H9 (cell line): ENCODE measurements at regions not wholly inside any gene's neighbourhood (a gene's known extent, or its start where the extent isn't known, plus 50 kb on each side); places are given as distances from the start of the nearest gene placed in this dataset.

Experiments used
- DNase-seq: peaks from one replicate; pipeline ENCODE4 v3.0.0-alpha.2; 2017
- H2AFZ ChIP-seq: one replicate; pipeline ENCODE4 v1.6.1; 2013; ENCODE audit warnings: mild to moderate bottlenecking, low read length, control low read depth, moderate library complexity
- H2AK5ac ChIP-seq: 2 replicates; pipeline ENCODE4 v1.6.1; 2013; ENCODE audit warnings: low read length, control low read depth, mixed read lengths; ENCODE audit not compliant: insufficient read length
- H2BK120ac ChIP-seq: one replicate; pipeline ENCODE4 v1.6.1; 2013; ENCODE audit warnings: low read depth, mild to moderate bottlenecking, low read length, control low read depth, inconsistent platforms; ENCODE audit not compliant: poor library complexity, severe bottlenecking
- H2BK12ac ChIP-seq: 2 replicates; pipeline ENCODE4 v1.6.1; 2013; ENCODE audit warnings: low read length, control low read depth, mixed read lengths, low read depth; ENCODE audit not compliant: insufficient read length
- H2BK15ac ChIP-seq: 2 replicates; pipeline ENCODE4 v1.6.1; 2013; ENCODE audit warnings: low read depth, low read length, control low read depth
- H2BK20ac ChIP-seq: one replicate; pipeline ENCODE4 v1.6.1; 2013; ENCODE audit warnings: low read depth, mild to moderate bottlenecking, low read length, control low read depth, inconsistent platforms; ENCODE audit not compliant: poor library complexity, severe bottlenecking
- H2BK5ac ChIP-seq: 2 replicates; pipeline ENCODE4 v1.6.1; 2013; ENCODE audit warnings: low read length, control low read depth, mixed read lengths; ENCODE audit not compliant: insufficient read length
- H3K14ac ChIP-seq: 2 replicates; pipeline ENCODE4 v1.6.1; 2013; ENCODE audit warnings: low read length, control low read depth; ENCODE audit not compliant: insufficient read depth
- H3K18ac ChIP-seq: 2 replicates; pipeline ENCODE4 v1.6.1; 2013; ENCODE audit warnings: low read depth, mild to moderate bottlenecking, mixed read lengths, low read length, control low read depth; ENCODE audit not compliant: insufficient read length
- H3K23ac ChIP-seq: 2 replicates; pipeline ENCODE4 v1.6.1; 2013; ENCODE audit warnings: low read length, control low read depth, mixed read lengths, low read depth; ENCODE audit not compliant: insufficient read length
- H3K23me2 ChIP-seq: 2 replicates; pipeline ENCODE4 v1.6.1; 2013; ENCODE audit warnings: low read depth, mild to moderate bottlenecking, mixed read lengths, low read length, control low read depth; ENCODE audit not compliant: insufficient read length, poor library complexity, severe bottlenecking
- H3K27ac ChIP-seq: 2 replicates; pipeline ENCODE4 v1.5.1; 2013; ENCODE audit warnings: low read length, control low read depth, mixed read lengths, low read depth; ENCODE audit not compliant: insufficient read length
- H3K27me3 ChIP-seq: 2 replicates; pipeline ENCODE4 v1.6.1; 2013; ENCODE audit warnings: low read length, control low read depth, inconsistent platforms; ENCODE audit not compliant: insufficient read depth
- H3K4ac ChIP-seq: 2 replicates; pipeline ENCODE4 v1.6.1; 2013; ENCODE audit warnings: low read depth, mild to moderate bottlenecking, control low read depth, inconsistent platforms, low read length, moderate library complexity
- H3K4me1 ChIP-seq: 2 replicates; pipeline ENCODE4 v1.6.1; 2013; ENCODE audit warnings: low read length, control low read depth, inconsistent platforms; ENCODE audit not compliant: insufficient read depth
- H3K4me2 ChIP-seq: 2 replicates; pipeline ENCODE4 v1.6.1; 2013; ENCODE audit warnings: low read length, control low read depth, mixed read lengths; ENCODE audit not compliant: insufficient read length, insufficient read depth
- H3K56ac ChIP-seq: 2 replicates; pipeline ENCODE4 v1.6.1; 2013; ENCODE audit warnings: low read depth, mild to moderate bottlenecking, mixed read lengths, low read length, control low read depth; ENCODE audit not compliant: insufficient read length
- H3K79me1 ChIP-seq: 2 replicates; pipeline ENCODE4 v1.6.1; 2013; ENCODE audit warnings: low read depth, mild to moderate bottlenecking, moderate library complexity, low read length, control low read depth, inconsistent platforms; ENCODE audit not compliant: insufficient read depth, poor library complexity, severe bottlenecking
- H3K79me2 ChIP-seq: 2 replicates; pipeline ENCODE4 v1.6.1; 2013; ENCODE audit warnings: low read length, control low read depth, inconsistent platforms; ENCODE audit not compliant: insufficient read depth
- H3K9ac ChIP-seq: 2 replicates; pipeline ENCODE4 v1.6.1; 2013; ENCODE audit warnings: low read length, control low read depth, mixed read lengths; ENCODE audit not compliant: insufficient read length; ENCODE audit errors: extremely low read depth
- H3K9me3 ChIP-seq: one replicate; pipeline ENCODE4 v1.6.1; 2013; ENCODE audit warnings: low read depth, low read length, inconsistent platforms; ENCODE audit not compliant: control insufficient read depth
- H3T11ph ChIP-seq: one replicate; pipeline ENCODE4 v1.6.1; 2013; ENCODE audit warnings: mild to moderate bottlenecking, low read length, control low read depth, inconsistent platforms
- H4K20me1 ChIP-seq: one replicate; pipeline ENCODE4 v1.6.1; 2013; ENCODE audit not compliant: control insufficient read depth, insufficient read length, insufficient read depth
- H4K5ac ChIP-seq: 2 replicates; pipeline ENCODE4 v1.6.1; 2013; ENCODE audit warnings: low read depth, mild to moderate bottlenecking, mixed read lengths, low read length, control low read depth; ENCODE audit not compliant: insufficient read length
- H4K8ac ChIP-seq: replicated peaks from 2 replicates; pipeline ENCODE4 v1.6.1; 2013; ENCODE audit warnings: low read length, control low read depth, mixed read lengths, low read depth; ENCODE audit not compliant: insufficient read length
- H4K91ac ChIP-seq: 2 replicates; pipeline ENCODE4 v1.6.1; 2013; ENCODE audit warnings: low read depth, mild to moderate bottlenecking, moderate library complexity, mixed read lengths, low read length, control low read depth; ENCODE audit not compliant: insufficient read length
- H3K27ac Mint-ChIP-seq, 3 experiments: 2 replicates in 2 of 3; 3 replicates in 1 of 3; pipeline ENCODE4 v1.8.0; 2020 to 2021; ENCODE audit warnings: mixed read lengths in 3 of 3, mild to moderate bottlenecking in 1 of 3, moderate library complexity in 1 of 3
- H3K27me3 Mint-ChIP-seq: 2 replicates; pipeline ENCODE4 v1.8.0; 2021; ENCODE audit warnings: low read depth, mild to moderate bottlenecking, moderate library complexity, mixed read lengths
- H3K36me3 Mint-ChIP-seq, 3 experiments: 2 replicates in 2 of 3; 3 replicates in 1 of 3; pipeline ENCODE4 v1.8.0; 2020 to 2021; ENCODE audit warnings: low read depth in 3 of 3, mixed read lengths in 3 of 3; ENCODE audit not compliant: insufficient read depth in 1 of 3
- H3K4me1 Mint-ChIP-seq, 2 experiments: 2 replicates each; pipeline ENCODE4 v1.8.0; 2020; ENCODE audit warnings: mixed read lengths in 2 of 2
- H3K4me3 Mint-ChIP-seq, 2 experiments: 2 replicates in 1 of 2; 3 replicates in 1 of 2; pipeline ENCODE4 v1.8.0; 2020 to 2021; ENCODE audit warnings: mild to moderate bottlenecking in 2 of 2, mixed read lengths in 2 of 2, moderate library complexity in 1 of 2
- H3K9me3 Mint-ChIP-seq, 2 experiments: 2 replicates in 1 of 2; 3 replicates in 1 of 2; pipeline ENCODE4 v1.8.0; 2020; ENCODE audit warnings: mild to moderate bottlenecking in 2 of 2, mixed read lengths in 2 of 2, moderate library complexity in 1 of 2
- WGBS: extraction: QIAGEN DNeasy Blood & Tissue Kit; methylation state at CpG from one replicate; pipeline ENCODE4 v1.1.7; 2013; ENCODE audit warnings: missing lambda C conversion rate, low lambda C conversion rate, mixed read lengths; ENCODE audit not compliant: insufficient read length; ENCODE audit errors: extremely low coverage; 5-methylcytosine and 5-hydroxymethylcytosine counted together
- TF ChIP-seq, protein P1 (sequence below): fragments of 200-600 bp; sonication (generic); conservative IDR thresholded peaks from 3 replicates; pipeline ENCODE4 v1.8.0; 2021; ENCODE audit warnings: antibody characterized with exemption, mild to moderate bottlenecking

DNA sequence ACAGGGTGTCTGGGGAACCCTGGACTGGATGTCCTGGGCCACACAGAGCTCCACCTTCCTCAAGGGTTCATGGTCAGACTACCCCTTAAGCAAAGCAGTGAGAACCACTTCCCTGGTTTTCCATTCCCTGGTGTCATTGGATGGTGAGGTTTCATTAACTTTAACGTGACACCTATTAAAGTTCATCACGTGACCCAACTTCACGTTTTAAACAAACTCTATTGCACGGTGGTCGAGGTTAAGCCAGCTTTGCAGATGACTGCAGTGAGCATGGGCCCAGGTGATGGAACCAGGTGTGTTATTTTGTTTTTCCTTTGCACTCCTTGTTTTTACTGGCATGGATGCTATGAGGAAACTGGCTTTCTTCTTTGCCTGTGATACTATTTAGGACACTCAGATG is 385.7 kb upstream of the IRX1 start:
- H3K27ac ChIP-seq, result no peak overlapping the region
- no peak overlapping the region for H2BK15ac ChIP-seq
- Mint-ChIP-seq H3K4me3 (no peak overlapping the region), H3K4me1 (peaks cover 0 to 5% of the 10 kb centered on the region in 2 experiments; a peak in 2 of 4 replicates), H3K36me3 (peaks cover 0 to 7% (median 0%) of the 10 kb centered on the region in 3 experiments; a peak in 1 of 7 replicates), H3K27me3 (no peaks in the 10 kb centered on the region), H3K27ac (peak overlapping the region in 1 of 3 experiments; percentile 17; a peak in 1 of 7 replicates), H3K9me3 (peaks cover 4 to 6% of the 10 kb centered on the region in 2 experiments; a peak in 4 of 5 replicates)
- H3K4me2 ChIP-seq, result no peak overlapping the region
- H4K5ac ChIP-seq, result no peak overlapping the region
- no peak overlapping the region for H4K8ac ChIP-seq
- no peak overlapping the region for H3T11ph ChIP-seq
- H3K79me1 ChIP-seq, result no peaks in the 10 kb centered on the region
- no peak overlapping the region for H4K91ac ChIP-seq
- no peak overlapping the region for H3K18ac ChIP-seq
- H3K23me2 ChIP-seq, result no peaks in the 10 kb centered on the region
- H2AK5ac ChIP-seq, result no peak overlapping the region
- H3K14ac ChIP-seq, result no peak overlapping the region
- H2BK120ac ChIP-seq, result no peak overlapping the region
- H3K56ac ChIP-seq, result no peak overlapping the region
- H2BK5ac ChIP-seq, result no peak overlapping the region
- H3K23ac ChIP-seq, result no peak overlapping the region
- H3K4ac ChIP-seq, result no peak overlapping the region
- H2BK12ac ChIP-seq, result no peak overlapping the region
- TF ChIP-seq, protein P1, sequence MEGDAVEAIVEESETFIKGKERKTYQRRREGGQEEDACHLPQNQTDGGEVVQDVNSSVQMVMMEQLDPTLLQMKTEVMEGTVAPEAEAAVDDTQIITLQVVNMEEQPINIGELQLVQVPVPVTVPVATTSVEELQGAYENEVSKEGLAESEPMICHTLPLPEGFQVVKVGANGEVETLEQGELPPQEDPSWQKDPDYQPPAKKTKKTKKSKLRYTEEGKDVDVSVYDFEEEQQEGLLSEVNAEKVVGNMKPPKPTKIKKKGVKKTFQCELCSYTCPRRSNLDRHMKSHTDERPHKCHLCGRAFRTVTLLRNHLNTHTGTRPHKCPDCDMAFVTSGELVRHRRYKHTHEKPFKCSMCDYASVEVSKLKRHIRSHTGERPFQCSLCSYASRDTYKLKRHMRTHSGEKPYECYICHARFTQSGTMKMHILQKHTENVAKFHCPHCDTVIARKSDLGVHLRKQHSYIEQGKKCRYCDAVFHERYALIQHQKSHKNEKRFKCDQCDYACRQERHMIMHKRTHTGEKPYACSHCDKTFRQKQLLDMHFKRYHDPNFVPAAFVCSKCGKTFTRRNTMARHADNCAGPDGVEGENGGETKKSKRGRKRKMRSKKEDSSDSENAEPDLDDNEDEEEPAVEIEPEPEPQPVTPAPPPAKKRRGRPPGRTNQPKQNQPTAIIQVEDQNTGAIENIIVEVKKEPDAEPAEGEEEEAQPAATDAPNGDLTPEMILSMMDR, result no peak
- H4K20me1 ChIP-seq, result no peaks in the 10 kb centered on the region
- no CpG with 5 or more reads among the region's 5 CpGs for WGBS
- no peaks in the 10 kb centered on the region for H3K4me1 ChIP-seq
- no peaks in the 10 kb centered on the region for H3K27me3 ChIP-seq
- H3K79me2 ChIP-seq, result no peaks in the 10 kb centered on the region
- no peaks in the 10 kb centered on the region for H3K9me3 ChIP-seq
- H3K9ac ChIP-seq, result no peak overlapping the region
- H2BK20ac ChIP-seq, result no peak overlapping the region
- H2AFZ ChIP-seq, result no peak overlapping the region
- DNase-seq, result no peak
